Inferior parietal cortex (tissue), 1 donor: ENCODE measurements at regions not wholly inside any gene's neighbourhood (a gene's known extent, or its start where the extent isn't known, plus 50 kb on each side); places are given as distances from the start of the nearest gene placed in this dataset.

ENCODE experiments used
- DNase-seq: peaks from one replicate; pipeline ENCODE4 v3.0.0-alpha.2; 2016; ENCODE audit errors: extremely low spot score

DNA sequence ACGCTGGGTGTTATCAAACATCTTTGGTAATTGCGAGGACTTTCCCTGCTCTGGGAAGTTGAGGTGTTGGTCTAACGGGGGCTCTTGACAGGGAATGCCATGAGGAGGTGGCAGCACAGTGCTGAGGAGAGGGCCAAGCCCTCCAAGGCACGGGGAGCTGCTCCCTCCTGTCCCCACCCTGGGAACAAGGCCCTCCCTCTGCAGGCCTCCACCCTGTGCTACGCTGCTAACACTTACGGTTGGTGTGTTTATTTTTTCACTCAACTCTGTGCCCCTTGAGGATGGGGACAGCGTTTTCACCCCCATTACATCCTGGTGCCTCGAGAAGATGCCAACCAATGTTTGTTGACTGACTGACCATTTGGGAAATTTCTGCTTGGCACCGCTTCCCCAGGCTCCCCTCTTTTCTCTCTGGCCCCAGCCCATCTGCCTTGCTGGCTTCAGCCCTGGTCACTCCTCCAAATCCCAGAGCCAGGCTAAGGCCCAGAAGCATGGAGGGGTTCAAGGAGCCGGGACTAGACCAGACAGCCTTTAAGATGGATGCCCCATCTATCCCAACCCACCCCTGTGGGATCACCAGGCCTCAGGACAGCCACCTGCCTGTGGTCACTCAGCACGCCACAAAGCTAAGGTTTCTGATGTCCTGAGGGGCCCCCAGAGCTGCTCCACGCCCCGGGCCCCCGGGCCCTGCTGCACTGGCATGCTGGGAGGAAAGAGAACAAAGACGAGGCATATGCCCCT lies 125.7 kb downstream of the BARX1 start:
- DNase-seq: no peak

DNA sequence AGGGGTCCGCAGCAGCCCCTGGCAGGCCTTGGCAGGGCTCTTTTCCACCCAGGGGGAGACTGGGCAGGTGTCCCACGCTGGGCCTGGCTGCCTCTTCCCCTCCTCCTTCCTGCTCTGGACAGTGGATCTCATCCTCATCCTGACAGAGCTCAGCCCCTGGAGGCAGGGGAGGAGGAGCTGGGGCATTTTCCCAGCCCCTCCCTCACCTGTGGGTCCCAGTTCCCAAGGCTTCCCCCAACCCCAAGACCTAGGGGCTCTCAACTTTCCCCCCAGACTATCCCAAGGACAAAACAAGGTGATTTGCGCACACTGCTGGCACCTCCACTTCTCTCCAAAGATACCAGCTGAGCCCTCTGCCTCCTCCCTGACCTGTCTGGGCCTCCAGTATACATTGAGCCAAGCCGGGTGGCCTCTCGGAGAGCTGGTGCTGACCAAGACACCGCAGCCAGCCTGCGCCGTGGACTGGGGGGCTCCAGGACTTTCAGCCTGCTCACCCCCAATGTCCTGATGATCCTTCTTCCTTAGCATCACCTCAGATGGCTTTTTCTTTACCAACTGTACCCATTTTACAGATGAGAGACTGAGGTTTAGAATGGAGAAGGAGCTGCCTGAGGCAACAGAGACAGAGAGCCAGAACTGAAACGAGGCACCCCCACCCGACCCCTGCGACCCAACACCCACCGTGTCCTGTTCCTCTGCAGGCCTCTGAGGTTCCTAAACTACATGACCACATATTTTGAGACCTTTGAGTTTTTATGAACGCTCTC lies 126.6 kb downstream of the BARX1 start:
- no peak for DNase-seq

DNA sequence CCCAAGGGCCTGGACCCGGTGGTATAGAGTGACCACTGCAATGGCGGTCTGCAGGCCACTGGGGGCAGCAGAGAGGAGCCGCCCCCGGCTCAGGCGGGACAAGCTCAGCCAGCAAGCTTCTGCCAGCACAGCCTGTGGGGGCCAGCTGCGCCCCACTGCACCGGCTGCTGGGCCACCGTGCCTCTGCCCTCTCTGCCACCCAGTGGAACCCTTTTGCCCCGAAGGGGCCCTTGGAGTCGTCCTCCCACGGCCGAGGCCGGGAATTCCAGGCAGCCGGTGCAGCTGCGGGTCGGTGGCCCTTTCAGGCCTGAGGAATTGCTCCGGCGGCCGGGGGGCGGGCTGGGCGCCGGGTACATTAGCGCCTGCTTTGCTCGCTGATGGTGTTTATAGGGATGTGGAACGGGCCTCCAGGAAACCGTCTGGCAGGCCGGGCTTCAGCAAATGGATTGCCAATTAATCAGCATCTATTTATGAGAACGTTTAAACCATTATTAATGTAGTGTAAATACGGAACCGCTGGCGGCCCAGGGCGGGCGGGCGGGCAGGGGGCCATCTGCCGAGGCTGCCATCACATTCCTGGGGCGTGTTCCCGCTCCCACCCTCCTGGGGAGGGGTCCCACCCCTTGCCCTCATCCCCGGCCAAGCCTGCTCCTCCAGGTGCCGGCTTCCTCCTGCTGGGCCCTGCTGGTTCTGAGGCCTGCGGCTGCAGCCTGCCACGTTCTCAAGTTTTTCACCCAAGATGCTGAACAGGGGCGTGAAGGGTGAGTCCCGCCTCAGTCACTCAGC lies 127.4 kb downstream of the BARX1 start:
- DNase-seq: peak; percentile 38

DNA sequence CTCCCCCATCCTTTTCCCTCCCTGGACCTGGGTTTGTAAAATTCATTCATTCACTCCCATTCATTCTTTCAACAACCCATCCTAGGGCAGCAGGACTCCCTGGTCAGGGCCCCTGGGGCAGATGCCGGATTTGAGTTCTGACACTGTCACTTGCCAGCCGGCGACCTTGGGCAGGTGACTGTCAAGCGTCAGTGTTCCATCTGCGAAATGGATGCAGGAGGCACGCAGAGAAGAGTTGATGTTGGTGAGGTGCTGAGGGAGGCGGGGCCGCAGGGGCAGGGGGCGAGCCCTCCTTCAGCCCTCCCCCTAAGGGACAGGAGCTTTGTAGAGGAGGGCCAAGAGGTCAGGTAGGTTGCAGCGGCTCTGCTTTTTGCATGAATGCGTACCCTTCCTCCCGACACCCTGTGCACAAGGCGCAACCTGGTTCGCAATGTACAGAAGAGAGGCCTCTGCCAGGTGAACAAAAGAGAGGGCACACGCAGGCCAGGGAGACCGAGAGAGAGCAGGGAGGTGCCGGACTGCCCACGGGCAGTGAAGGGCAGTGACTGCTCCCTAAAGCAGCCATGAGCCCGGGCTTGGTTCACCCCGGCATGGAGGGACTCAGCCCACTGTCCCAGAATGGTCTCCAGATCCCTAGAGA lies 128.1 kb downstream of the BARX1 start:
- no peak for DNase-seq

DNA sequence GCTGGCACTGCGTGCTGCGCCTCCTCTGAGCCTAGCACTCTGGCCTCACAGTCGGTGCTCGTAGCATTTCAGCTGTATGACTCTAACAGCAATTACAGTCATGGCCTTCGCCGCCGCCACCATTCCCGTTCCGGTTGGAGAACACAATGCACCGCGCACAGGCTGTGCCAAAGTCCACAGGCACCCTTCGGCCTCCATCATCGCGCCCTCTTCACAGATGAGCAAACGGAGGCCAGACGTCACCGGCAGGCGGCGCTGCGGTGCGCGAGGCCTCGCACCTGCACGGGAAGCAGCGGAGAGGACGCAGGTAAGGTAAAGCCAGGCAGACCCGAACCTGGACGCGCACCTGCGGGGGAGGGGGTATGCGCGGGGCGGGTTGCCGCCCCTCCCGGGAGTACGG lies 128.9 kb downstream of the BARX1 start:
- DNase-seq: no peak

DNA sequence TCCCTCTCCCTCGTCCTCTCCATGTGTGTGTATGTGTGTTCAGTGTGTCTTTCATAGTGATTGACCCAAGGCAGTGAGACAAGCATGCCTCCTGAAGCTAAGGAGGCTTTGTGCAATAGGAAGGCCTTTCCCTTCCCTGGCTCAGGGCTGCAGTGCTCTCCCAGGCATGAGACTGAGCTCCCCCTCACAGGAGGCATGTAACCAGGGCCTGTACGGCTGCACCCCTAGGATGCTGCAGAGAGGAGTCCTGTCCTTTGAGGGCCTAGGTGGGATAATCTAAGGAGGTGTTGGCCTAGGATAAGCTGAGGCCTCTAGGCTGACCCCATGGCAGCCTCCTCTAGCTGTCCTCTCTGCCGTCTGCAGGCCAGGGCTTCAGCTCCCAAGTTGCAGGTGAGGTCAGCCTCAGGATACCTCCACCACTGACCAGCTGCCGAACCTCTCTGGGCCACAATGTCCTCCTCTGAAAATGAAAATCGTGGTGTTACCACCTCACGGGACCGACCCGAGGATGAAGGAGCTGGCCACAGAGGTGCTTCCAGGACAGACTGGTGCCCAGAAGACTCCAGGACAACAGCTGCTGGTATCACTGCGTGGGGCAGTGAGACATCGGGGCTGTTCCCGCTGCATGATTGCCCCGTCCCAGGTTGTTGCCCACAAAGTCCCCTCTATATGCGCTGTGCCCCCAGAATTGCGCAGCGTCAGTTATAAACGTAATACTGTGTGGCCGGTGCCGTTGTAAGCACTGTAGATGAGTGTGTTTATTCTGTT lies 129.6 kb downstream of the BARX1 start:
- no peak for DNase-seq

DNA sequence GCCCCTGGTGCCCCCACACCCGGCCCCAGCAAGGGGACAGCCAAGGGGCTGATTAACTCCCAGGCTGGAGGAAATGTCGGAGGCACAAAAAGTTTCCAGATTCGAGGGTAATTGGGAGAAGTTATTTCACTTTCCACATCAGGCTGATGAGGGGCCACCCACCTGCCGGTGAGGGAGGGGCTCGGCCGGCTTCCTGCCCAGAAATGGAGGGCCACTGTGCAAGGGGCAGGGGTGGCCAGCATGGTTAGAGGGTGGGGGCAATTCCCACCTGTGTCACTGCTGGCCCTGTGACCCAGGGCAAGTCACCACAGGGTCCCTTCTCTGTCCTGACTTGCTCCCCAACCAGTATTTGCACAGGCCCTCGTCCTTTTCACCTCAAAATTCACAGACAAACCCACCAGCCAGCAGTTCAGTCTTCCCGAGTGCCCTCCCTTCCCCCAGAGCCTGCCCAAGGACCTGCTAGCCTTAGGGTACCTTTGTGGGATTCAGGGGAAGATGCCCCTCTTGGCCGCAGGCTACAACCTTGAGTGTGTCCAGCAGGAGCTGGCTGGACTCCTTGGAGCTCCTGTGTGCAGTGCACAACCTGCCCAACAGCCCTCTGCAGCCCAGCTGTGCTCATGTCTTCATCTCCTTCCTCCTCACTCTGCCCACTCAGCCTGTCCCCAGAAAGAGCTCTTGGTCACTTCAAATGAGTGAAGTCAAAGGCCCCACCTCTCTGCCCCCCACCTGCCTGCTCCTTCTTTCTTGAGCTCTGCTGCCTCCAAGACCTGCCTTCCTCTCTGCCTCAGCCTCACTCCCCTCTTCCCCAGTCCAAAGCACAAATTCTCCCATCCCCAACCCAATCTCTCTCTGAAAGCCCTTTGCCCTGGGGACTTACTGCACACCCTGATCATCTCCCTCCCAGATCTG lies 130.5 kb downstream of the BARX1 start:
- DNase-seq: no peak

DNA sequence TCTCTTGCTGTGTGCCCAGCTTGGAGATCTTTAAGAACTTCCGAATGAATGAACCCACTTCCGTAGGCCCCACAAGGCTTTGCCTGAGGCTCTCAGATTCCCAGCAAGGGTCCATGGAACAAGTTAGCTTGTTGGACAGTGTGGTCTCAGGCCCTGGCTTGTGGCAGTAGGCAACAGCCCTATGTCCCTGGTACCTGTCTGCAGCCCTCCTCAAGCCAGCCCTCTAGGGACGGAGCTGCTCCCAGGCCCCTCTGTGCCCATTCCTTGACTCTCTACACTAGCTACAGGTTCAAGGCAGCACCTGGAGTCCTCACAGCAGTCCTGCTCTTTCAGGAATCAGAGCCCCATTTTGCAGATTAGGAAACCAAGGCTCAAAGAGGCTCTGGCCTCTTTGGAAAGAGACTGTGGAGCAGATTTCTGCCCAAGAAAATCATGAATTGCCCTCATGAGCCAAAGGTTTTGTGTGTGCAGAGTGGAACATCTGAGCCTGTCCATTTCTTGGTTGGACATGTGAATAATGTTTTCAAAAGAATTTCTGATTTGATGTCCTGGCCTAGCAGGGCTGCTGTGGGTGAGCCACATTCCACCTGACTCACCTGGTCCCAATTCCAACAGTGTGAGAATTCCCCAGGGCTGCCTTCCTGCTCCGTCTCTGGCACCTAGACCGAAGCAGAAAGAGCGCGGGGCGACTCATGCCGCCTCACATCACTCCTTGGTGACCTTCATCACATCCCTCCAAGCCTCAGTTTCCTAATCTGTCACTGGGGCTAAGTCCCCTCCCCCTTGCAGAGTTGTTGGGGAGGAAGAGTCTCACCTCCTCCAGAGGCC lies 131.7 kb downstream of the BARX1 start:
- DNase-seq: no peak

DNA sequence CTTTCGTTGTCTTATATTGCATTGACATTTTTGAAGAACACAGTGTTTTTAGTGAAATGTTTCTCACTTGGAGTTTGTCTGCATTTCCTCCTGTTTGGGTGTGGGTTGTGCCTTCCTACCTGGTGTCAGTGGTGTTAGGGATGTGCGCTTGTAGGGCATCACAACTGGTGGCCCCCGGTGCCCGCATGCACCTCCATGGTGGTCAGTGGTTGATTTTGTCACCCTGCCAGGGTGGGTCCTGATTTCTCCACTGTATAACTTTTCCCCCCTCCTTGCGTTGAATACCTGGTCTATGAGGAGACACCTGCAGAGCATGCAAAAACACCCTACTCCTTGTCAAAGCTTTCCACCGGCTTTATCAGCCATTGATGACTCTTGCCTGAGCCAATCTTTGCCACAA lies 132.9 kb downstream of the BARX1 start:
- no peak for DNase-seq

DNA sequence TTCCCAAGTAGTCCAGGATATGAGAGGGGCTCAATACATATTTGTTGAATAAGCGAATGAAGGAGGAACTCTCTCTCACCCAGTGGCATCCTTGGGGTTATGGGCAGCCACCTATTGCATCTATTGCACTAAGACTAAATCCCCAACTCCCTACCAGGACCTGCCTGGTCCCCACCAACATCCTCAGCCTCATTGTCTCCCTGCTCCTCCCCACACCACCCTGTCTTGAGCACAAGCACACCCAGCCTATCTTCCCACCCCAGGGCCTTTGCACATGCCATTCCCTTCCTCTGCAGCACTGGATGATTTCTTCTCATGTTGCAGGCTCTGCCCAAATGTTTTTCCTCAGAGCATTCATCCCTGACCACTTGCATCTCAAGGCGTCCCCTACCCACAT lies 133.8 kb downstream of the BARX1 start:
- DNase-seq: no peak

DNA sequence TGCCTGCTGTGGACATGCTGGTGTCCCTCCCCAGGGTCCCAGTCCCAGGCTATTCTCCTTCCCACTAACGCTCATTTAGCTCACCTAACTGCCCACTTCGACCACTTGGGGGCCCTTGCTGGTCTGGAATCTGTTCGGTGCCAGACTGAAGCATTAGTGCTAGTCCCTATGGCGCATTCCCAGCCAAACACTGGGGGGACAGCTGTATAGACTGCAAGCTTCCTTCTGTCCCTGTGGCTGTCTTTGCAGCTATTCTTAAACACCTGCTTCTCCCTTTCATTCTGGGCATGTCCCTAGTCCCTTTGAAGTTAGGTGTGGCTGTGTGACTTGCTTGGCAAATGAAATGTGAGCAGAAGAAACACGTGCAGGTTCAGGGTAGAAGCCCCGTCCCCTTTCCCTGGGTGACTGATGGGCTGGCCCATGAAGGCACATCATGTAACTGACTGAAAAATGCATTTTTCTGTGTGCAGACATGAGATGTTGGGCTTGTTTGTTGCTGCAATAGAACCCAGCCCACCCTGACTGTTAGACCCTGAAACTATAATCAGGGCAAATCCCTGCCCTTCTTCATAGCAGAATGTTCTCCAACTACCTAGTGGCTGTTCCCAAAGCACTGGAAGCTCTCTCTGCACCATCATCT lies 134.4 kb downstream of the BARX1 start:
- no peak for DNase-seq

DNA sequence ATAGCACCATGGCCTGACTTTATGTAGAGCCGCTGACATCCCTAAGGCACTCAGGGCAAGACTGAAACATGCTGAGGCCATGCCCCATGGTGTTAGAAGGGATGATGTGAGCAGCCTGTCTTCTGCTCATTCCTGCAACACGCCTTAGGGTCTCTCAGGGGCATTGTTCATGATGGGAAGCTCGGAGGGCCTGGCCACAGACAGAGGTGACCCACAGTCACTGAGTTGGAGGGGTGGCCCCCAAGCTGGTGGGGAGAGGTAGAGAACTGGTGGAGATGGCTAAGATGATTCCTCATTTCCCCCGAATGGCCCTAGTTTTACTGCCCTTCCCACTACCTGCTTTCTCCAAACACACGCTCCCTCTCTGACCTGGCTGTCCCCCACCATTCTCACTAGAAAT lies 135.2 kb downstream of the BARX1 start:
- no peak for DNase-seq

DNA sequence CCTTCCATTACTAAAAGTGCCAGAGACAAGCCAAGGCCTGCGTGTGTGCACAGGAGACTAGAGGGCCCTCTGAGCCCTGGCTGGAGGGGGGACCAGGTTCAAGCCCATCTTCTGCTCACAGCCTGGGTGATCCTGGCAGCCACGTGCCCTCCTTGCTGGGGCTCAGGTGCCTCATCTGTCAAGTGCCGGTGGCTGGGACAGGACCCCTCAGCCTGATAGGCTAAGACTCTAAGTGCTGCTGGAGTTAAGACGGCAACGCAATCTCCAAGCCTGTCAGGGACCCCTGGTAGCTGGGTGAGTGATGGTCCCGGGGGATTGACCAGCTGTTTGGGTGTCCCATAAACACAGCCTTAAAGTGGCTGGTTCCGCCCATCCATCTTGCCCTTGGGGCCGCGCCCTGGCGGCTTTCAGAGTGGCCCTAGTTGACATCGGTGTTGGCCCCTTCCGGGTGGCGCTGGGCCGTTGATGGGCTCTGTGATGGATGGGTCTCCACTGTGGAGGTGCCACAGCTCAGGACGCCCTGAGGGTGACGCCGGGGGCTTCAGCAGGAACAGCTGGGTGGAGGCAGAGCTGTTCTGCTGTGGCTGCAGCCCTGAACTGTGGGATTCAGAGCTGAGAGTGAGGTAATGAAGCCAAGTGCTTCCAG lies 136.2 kb downstream of the BARX1 start:
- DNase-seq: no peak

DNA sequence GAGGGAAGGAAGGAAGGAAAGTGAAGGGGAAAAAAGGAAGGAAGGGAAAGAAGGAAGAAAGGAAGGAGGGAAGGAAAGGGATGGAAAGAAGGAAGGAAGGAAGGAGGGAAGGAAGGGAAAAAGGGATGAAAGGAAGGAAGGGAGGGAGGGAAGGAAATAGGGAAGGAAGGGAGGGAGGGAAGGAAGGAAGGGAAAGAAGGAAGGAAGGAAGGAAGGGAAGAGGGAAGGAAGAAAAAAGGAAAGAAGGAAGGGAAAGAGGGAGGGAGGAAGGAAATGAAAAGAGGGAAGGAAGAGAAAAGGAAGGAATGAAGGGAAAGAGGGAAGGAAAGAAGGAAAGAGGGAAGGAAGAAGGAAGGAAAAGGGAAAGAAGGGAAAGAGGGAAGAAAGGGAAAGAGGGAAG lies 136.9 kb downstream of the BARX1 start:
- DNase-seq: no peak

DNA sequence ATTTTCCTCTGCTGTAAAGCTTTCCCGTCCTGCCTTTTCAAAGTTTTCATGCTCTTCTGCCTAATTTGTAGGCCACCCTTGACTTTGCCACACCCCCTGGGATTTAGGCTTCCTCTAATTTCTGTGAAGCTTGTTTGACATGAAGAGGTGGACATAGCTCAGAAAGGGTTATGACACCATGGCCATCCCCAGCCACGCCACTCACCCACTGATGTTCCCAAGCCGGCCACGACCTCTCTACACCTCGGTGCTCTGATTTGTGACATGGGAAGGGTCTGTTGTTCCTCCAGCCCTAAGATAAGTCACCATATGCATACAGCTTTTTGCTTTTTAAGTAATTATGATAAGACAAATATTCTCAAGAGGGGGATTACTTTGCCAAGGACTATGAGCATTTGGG lies 139.5 kb downstream of the BARX1 start:
- DNase-seq: no peak

DNA sequence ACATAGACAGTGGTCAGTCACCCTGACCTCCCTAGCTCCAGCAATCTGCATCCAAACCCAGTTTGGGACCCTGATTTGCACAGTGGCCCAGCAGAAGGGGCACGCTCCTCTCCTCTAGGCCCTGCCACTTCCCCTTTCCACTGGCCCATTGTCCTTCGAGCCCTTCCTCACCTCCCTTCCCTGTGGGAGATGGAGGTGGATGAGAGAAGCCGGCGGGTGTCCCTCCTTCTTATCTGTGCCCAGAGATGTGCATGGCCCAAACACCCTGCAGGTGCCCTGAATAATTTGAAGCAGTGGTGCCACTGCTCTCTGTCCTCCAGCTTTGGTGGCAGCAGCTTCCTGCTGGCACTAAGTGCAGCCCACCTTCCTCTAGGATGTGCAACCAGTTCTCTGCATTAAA lies 140.0 kb downstream of the BARX1 start:
- DNase-seq: no peak

DNA sequence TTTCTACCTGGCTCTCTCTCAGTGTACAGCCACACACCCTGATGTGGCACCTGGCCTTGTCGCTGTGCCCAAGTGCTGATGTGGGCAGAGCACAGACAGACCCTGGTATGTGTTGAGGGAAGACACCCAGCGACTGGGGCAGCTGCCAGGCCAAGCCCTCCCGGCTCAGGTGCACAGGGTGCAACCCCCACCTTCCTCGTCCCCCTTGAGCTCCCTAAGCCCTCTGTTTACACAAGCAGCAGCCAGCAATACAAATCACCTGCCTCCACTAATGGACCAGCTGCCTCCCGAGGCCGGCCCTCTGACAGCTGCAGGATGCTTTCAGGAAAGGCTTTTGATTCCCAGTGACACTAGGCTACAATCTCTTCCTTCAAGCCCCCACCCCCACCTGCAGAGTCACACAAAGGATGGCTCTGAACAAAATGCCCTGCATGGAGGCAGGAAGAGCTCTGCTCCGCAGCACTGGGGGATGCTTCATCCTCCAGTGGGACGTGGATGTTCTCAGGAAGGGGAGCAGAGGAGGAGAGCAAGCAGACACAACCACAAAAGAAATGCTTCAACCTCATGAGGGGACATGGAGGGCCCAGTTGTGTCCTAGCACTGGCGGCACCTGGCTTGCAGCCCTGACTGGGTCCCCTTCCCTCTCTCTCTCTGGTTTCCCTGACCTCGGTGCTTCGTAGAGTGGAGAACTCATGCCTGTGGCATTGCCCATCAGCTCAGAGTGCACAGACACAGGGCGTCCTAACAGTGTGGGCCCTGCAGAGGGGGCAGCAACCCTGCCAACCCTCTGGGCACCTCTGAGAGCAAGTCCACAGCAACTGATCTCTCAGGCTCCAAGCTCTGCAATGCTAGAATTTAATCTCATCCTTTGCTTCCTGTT lies 140.8 kb downstream of the BARX1 start:
- no peak for DNase-seq
